GM12875 (cell line): ENCODE measurements at regions not wholly inside any gene's neighbourhood (a gene's known extent, or its start where the extent isn't known, plus 50 kb on each side); places are given as distances from the start of the nearest gene placed in this dataset.

Source experiments
- H3K4me3 ChIP-seq: one replicate; pipeline ENCODE4 v1.5.1; 2011; ENCODE audit warnings: low read depth, low read length, control low read depth
- TF ChIP-seq, protein P1 (sequence below): IDR thresholded peaks from 2 replicates; pipeline ENCODE4 v1.5.1; 2011; ENCODE audit warnings: low read depth, mild to moderate bottlenecking, control low read depth, inconsistent platforms, low read length, moderate library complexity, borderline replicate concordance; ENCODE audit not compliant: insufficient read depth

DNA sequence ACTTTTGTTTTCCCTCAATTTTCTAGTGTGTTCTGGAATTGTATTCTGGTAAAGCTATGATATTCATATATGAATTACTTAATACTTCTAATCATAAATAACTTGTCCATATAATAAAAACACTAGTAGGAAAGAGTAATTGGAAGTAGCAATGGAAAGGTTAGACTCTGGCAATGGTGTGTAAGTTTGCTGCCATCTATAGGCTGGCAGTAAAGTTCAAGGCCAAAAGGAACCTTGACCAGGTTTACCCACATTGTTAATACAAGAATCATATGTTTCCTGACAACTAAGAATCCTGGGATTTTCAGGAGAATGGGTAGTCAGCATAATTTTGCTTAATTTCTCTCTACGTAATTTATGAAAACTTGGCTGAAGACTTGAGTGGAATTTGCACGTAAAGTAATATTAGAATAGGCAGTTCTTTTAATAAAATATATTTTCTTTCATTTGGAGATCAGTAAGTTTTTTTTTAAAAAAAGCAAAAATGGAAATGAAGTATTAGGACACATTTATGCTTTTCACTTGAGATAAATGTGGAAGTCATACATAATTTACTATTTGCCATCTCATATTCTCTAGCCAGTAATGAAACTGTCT lies 926.7 kb downstream of the GALC start:
- TF ChIP-seq, protein P1, sequence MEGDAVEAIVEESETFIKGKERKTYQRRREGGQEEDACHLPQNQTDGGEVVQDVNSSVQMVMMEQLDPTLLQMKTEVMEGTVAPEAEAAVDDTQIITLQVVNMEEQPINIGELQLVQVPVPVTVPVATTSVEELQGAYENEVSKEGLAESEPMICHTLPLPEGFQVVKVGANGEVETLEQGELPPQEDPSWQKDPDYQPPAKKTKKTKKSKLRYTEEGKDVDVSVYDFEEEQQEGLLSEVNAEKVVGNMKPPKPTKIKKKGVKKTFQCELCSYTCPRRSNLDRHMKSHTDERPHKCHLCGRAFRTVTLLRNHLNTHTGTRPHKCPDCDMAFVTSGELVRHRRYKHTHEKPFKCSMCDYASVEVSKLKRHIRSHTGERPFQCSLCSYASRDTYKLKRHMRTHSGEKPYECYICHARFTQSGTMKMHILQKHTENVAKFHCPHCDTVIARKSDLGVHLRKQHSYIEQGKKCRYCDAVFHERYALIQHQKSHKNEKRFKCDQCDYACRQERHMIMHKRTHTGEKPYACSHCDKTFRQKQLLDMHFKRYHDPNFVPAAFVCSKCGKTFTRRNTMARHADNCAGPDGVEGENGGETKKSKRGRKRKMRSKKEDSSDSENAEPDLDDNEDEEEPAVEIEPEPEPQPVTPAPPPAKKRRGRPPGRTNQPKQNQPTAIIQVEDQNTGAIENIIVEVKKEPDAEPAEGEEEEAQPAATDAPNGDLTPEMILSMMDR, result no peak
- H3K4me3 ChIP-seq, result no peak overlapping the region

DNA sequence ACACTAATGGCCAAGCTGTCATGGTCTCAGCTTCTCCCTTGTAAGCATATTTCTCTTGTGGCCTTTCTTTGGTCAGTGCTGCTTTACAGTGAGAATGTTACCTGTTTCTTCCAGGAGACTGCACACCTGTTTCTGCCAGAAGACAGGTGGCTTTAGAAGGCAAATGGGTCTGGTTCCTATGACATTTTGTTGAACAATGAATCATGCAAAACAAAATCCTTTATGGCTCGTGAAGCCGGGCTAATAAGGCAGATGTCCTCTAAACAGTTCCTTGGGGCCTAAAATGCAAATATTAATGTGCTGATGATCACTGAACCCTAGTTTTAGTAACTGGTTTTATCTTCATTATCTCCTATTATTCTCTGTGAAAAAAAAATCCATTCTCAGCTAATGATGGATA lies 927.6 kb downstream of the GALC start:
- TF ChIP-seq, protein P1, result no peak
- no peak overlapping the region for H3K4me3 ChIP-seq

DNA sequence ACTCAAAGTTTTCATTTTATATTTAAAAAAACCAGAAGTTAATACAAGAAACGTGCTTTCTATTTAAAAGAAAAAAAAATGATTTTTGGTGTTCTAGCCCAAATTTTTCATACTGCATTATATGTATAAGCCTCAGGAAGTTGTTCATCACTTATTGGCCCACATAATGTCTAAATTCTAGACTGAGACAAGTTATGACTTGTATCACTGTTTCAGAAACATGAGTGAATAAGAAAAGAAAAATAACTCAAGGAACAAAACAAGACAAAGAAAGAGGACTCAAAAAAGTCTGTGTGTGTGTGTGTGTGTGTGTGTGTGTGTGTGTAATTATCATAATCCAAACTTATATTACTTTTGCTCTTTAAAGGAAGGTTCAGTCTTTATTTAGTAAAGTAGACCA lies 929.8 kb downstream of the GALC start:
- H3K4me3 ChIP-seq, result no peak overlapping the region
- TF ChIP-seq, protein P1, result no peak

DNA sequence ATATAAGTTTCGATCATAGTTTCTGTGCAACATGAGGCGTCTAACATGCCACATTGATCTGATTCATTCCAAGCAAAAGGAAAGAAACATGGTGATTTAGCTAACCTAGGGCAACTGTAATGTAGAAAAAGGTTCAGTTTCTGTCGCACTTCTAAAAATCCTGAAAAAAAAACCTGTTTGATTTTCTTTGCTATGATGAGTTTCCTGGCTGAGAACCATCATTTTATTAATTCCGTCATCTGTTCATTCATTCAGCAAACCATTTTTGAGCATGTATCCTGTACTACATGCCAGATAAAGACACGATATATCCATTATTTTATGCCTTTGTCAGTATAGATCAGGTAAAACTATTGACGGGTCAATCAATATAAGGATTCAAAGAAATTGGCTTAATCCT lies 932.6 kb downstream of the GALC start:
- no peak overlapping the region for H3K4me3 ChIP-seq
- TF ChIP-seq, protein P1, result no peak

DNA sequence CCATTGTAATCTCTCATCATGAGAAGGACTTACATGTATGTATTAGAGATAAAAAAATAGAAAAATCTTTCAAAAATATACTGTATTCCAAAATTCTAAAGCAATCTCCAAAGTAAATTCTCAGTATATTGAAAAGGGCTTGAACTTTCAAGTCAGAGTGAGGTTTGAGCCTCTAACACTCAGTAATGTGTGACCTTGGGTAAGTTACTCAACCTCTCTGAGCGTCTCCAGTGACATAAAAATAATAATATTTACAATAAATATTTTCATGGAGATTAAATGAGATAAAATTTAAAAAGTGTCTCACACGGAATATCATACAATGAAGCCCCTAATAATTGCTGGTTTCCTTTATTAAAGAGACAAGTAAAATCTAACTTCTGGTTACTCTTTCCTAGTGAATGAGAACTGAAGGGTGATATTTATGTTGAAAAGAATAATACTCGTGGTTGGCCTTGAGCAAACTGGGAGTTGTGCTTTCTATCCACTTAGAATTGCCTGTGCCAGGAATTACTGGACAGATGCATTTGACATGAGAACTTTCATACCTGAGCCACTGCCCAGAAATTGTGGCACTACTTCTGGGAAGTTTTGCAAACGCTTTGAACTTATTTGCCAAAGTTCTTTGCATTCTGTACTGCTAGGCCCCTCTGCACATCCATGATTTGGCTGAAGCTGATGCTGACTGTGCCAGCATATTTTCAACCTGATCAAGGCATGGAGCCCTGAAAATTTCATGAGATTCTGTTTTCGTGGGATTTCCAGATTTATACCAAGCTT lies 933.7 kb downstream of the GALC start:
- no peak overlapping the region for H3K4me3 ChIP-seq
- TF ChIP-seq, protein P1, result no peak

DNA sequence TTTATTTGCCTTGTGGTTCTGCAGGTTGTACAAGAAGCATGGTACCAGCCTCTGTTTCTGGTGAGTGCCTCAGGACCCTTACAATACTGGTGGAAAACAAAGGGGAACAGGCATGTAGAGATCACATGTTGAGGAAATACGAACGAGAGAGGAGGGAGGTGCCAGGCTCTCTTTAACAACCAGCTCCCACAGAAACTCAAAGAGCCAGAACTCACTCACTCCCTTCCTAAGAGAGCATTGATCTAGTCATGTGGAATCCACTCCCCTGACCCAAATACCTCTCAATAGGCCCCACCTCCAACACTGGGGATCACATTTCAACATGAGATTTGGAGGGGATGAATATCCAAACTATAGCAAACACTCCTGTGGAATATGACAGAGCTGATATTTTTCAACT lies 938.0 kb downstream of the GALC start:
- H3K4me3 ChIP-seq, result no peak overlapping the region
- TF ChIP-seq, protein P1, result no peak
